ENCODE measurements at regions not wholly inside any gene's neighbourhood (a gene's known extent, or its start where the extent isn't known, plus 50 kb on each side); places are given as distances from the start of the nearest gene placed in this dataset.

- TF ChIP-seq CTCF (IDR thresholded peaks at IDR 0.05; ENCODE audit: low read depth, low read length, missing control alignments): no peak
- DNase-seq (ENCODE audit: low read depth): no peak
- H3K4me3 ChIP-seq (ENCODE audit: low read depth, low read length): no peak overlapping the region
- in situ Hi-C loops (cut with HindIII; ENCODE audit: low sequenced_read_pairs): no loop called here
Measured at GRCh38 chr6:169867751-169868191, 116.3 kb downstream of the ERMARD start.

DNA sequence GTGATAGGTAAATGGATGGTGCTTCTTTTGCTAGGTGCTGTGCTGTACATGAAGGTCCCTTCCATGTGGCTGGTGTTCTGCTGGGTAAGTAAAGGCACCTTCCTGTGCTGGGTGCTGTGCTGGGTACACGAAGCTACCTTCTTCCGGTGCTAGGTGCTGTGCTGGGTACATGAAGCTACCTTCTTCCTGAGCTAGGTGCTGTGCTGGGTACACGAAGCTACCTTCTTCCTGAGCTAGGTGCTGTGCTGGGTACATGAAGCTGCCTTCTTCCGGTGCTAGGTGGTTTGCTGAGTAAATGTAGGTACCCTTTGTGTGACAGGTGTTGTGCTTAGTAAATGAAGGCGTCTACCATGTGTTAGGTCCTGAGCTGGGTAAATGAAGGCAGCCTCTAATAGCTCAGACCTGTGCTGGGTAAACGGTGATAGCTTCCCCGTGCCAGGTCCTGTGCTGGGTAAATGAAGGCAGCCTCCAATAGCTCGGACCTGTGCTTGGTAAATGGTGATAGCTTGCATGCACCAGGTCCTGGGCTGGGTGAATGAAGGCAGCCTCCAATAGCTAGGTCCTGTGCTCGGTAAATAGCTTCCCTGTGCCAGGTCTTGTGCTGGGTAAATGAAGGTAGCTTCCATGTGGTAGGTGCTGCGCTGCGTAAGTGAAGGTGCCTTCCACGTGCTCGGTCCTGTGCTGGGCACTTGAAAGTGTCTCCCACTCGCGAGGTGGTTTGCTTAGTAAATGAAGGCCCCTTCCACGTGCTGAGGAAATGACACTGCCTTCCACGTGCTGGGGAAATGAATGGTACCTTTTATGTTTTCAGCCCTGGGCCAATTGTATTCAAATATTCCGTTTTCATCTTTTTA lies 115.5 kb downstream of the ERMARD start:
- in situ Hi-C loops (cut with HindIII; ENCODE audit: low sequenced_read_pairs): no loop called here
- H3K4me3 ChIP-seq (ENCODE audit: low read depth, low read length): no peak overlapping the region
- DNase-seq (ENCODE audit: low read depth): no peak
- no peak for TF ChIP-seq CTCF (IDR thresholded peaks at IDR 0.05; ENCODE audit: low read depth, low read length, missing control alignments)

DNA sequence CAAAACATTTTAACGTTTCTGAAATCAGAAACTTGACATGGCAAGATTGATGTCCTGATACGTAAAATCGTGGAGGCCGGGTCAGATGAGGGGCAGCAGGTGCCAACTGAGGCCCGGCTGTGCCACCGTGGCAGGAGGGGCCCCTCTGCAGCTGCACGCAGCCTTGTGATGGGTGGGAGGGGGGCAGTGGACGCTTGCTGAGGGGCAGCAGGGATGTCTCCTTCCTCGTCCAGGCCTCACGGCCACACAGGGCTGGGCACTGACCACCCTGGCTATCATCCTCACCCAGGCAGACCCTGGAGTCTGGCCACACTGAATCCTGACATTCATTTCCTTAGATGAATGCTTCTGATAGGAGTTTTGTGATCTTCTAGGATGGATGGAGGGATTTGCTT lies 114.7 kb downstream of the ERMARD start:
- no peak overlapping the region for H3K4me3 ChIP-seq (ENCODE audit: low read depth, low read length)
- TF ChIP-seq CTCF (IDR thresholded peaks at IDR 0.05; ENCODE audit: low read depth, low read length, missing control alignments): no peak
- in situ Hi-C loops (cut with HindIII; ENCODE audit: low sequenced_read_pairs): no loop called here
- no peak for DNase-seq (ENCODE audit: low read depth)

GRCh38 chr6:169865346-169866139 lies 114.1 kb downstream of the ERMARD start:
- in situ Hi-C loops (cut with HindIII; ENCODE audit: low sequenced_read_pairs): no loop called here
- no peak overlapping the region for H3K4me3 ChIP-seq (ENCODE audit: low read depth, low read length)
- TF ChIP-seq CTCF (IDR thresholded peaks at IDR 0.05; ENCODE audit: low read depth, low read length, missing control alignments): no peak
- DNase-seq (ENCODE audit: low read depth): no peak

DNA sequence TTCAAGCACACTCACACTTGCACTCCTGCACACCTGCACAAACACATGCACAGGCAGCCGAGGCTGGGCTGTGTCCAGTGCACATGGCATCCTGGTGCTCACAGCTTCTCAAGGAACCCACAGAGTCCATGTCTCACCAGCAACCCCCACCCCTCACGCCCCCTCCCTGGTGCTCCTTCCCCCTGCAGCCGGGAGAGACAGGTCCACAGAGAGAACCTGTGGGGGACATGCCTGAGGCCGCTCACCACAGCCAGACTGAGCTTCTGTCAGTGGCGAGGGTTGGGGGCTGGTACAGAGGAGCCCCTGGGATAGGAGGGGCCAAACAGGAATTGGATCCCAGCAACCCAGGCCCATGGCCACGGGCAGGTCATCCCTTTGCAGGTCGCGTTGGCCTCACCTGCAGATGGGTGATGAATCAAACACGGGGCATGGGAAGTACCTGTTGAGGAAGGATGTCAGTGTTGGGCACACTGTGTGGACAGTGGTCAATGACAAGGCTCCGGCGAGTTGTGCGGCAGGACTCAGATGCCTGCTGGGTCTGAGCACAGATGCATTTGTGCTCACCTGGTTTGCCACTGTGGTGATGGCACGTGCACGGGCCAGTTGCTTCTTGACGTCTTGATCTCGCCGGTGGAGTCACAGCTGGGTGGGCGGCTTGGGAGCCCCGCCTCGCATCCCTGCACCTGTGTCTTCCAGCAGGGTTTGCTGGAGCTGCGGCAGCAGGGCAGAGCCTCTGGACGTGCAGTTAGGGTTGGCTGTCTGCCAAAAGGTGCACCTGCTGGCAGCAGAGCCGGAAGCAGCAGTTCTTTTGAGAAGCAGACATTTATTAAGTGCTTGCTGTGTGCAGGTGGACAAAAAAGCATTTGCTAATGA lies 113.0 kb downstream of the ERMARD start:
- H3K4me3 ChIP-seq (ENCODE audit: low read depth, low read length): no peak overlapping the region
- in situ Hi-C loops (cut with HindIII; ENCODE audit: low sequenced_read_pairs): no loop called here
- DNase-seq (ENCODE audit: low read depth): no peak
- TF ChIP-seq CTCF (IDR thresholded peaks at IDR 0.05; ENCODE audit: low read depth, low read length, missing control alignments): no peak

DNA sequence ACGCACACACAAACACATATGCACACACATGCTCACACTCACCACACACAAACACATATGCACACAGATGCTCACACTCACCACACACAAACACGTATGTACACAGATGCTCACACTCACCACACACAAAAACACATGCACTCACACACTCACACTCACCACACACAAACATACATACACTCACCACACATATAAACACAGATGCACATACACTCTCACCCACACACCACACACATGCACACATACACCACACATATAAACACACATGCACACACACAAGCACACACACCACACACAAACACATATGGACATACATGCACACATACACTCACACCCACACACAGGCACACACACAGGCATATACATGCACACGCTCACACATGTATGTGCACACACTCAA lies 112.3 kb downstream of the ERMARD start:
- in situ Hi-C loops (cut with HindIII; ENCODE audit: low sequenced_read_pairs): no loop called here
- no peak for DNase-seq (ENCODE audit: low read depth)
- no peak for TF ChIP-seq CTCF (IDR thresholded peaks at IDR 0.05; ENCODE audit: low read depth, low read length, missing control alignments)
- H3K4me3 ChIP-seq (ENCODE audit: low read depth, low read length): no peak overlapping the region

Measured in astrocyte of the cerebellum (primary cell).